GM19238 (cell line): ENCODE measurements at regions not wholly inside any gene's neighbourhood (a gene's known extent, or its start where the extent isn't known, plus 50 kb on each side); places are given as distances from the start of the nearest gene placed in this dataset.
A peak's percentile ranks its signal among the peaks of the same experiment; 100 is the strongest.

Source experiments
- DNase-seq: peaks from one replicate; pipeline ENCODE4 v3.0.0; 2011; ENCODE audit warnings: low spot score; ENCODE audit not compliant: insufficient read length

DNA sequence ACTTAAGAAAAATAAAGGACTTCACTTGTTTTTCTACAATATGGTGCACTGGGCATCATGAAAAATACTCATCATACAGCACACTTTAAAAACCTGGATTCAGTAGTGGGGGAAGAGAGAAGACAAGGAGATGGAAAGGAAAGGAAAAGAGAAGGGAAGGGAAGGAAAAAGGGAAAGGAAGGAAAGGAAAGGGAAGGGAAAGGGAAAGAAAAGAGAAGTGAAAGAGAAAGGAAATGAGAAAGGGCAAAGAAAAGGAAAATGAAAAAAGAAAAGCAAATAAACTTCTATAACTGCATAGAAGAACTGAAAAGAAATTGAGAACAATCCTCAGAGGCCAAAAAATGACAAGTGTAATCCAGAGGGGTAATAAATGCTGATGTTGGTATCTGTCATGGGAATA lies 388.1 kb upstream of the PKDCC start:
- DNase-seq, result no peak

GRCh38 chr2:41662461-41662860 lies 385.4 kb upstream of the PKDCC start:
- DNase-seq, result no peak

GRCh38 chr2:41663056-41663455 lies 384.8 kb upstream of the PKDCC start:
- no peak for DNase-seq

DNA sequence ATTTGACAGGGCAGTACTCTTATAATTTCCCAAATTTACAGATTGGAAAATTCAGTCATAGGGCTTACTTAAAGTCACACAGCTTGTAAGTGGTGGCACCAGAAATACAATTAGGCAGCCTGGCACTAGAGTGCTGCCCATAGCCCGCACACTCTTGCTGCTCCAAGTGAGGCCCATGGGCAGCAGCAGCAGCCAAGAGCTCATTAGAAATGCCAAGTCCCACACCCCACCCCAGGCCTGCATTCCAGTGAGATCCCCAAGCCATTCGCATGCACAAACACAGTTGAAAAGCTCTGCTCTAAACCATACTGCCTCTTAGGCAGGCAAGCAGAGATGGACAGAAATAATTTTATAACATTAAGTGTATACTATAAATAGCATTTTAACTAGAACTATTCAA lies 379.3 kb upstream of the PKDCC start:
- no peak for DNase-seq

- DNase-seq, result no peak
Measured at GRCh38 chr2:41678639-41679038, 369.2 kb upstream of the PKDCC start.

- no peak for DNase-seq
Measured at GRCh38 chr2:41686156-41686555, 361.7 kb upstream of the PKDCC start.

DNA sequence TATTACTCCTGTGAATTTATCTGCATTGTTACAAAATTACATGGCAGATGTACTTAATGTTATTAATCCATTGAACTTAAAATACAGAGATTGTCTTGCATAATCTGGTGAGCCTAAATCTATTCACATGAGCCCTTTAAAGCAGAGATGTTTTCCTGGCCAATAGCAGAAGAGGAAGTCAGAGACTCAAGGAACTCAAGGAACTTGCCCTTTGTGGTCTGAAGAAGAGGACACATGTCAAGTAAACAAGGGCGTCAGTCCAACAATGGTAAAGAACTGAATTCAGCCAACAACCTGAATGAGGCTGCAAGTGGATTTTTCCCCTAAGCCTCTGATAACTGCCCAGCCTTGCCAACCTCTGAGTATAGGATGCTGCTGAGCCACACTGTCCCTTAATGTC lies 356.3 kb upstream of the PKDCC start:
- DNase-seq, result no peak

GRCh38 chr2:41694536-41695049 lies 353.2 kb upstream of the PKDCC start:
- no peak for DNase-seq

GRCh38 chr2:41695198-41696113 lies 352.4 kb upstream of the PKDCC start:
- no peak for DNase-seq

- DNase-seq, result no peak
Measured at GRCh38 chr2:41697389-41697788, 350.4 kb upstream of the PKDCC start.

DNA sequence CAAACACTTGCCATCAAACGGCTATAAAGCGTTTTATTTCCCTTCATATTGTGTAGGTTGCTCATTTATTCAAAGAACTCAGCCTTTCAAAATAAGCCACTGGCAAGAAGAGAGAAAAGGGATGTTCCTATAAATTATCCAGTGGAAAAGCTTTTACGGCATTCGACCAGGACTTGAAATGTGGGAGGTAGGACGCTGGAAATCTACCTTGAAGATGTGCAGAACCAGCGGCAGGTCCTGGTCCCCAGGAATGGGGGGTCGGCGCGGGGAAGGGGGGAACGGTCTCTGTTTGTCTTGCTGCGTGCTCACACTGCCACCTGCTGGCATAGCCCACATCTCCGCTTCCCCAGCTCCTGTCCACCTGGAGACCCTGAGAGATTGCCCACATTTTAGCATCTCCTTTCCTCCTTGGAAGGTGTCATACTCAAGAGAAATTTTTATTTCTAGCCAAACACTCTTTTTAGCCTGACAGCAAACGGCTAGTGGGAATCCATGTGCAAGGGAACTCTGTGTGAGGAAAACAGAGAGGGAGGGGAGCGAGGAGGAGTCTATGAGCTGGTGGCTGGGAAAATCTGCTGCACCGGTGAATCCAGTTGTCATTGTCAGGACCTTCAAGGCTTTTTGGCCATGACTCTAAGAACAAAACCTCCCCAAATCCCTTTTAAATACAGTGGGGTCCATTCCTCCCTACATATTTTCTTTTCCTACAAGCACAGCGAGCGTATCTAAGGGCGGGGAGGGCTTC lies 349.0 kb upstream of the PKDCC start:
- peak; percentile 7 for DNase-seq

DNA sequence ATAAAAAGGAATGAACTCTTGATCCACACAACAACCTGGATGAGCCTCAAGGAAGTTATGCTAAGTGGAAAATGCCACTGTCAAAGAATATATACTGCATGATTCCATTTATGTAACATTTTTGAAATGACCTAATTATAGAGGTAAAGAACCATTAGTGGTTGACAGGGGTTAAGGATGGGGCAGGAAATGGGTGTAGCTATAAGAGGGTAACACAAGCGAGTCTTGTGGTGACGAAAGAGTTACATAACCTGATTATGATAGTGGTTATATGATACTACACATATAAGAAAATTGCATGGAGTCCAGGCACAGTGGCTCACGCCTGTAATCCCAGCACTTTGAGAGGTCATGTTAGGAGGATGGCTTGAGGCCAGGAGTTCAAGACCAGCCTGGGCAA lies 346.6 kb upstream of the PKDCC start:
- DNase-seq, result no peak

- no peak for DNase-seq
Measured at GRCh38 chr2:41703123-41703522, 344.7 kb upstream of the PKDCC start.

DNA sequence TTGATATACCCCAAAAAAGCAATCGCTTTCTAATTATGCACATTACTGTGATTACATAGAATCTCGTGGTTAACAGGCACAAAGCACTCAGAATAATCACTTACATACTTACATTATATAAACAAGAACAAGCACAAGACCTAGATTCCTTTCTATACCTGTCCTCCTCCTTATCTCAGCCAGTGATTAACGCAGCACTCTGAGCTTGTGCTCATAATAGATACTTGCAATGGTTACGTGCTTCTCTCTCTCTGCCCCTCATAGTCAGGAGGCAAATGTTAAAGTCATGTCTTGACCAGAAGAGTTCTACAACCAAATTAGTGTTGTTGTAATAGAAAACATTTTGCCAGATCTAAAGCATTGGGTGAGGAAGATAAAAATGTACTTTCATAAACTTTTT lies 342.2 kb upstream of the PKDCC start:
- DNase-seq, result no peak

- no peak for DNase-seq
Measured at GRCh38 chr2:41706286-41706685, 341.5 kb upstream of the PKDCC start.

DNA sequence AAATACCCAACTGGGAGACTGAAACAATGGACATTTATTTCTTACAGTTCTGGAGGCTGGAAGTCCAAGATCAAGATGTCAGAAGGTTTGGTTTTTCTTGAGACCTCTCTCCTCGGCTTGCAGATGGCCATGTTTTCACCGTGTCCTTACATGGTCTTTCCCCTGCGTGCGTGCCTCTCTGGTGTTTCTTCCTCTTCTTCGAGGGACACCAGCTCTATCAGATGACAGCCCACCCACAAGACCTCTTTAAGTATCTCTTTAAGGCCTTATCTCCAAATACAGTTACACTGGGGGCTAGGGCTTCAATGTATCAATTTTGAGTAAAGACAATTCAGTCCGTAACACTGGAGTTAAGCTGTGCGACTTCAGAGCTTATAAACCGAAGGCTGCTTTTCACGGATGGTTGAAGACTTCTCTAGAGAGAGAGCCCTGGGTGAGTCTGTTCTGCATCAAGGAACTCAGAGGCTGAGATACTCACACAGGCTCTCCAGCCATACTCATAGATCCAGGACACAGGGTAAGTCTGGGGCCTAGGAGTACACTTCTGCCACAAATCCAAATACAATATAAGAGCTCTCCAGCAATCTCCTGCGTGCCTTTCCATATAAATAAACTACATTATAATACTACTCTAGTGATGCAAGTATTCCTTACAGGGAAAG lies 339.9 kb upstream of the PKDCC start:
- no peak for DNase-seq

DNA sequence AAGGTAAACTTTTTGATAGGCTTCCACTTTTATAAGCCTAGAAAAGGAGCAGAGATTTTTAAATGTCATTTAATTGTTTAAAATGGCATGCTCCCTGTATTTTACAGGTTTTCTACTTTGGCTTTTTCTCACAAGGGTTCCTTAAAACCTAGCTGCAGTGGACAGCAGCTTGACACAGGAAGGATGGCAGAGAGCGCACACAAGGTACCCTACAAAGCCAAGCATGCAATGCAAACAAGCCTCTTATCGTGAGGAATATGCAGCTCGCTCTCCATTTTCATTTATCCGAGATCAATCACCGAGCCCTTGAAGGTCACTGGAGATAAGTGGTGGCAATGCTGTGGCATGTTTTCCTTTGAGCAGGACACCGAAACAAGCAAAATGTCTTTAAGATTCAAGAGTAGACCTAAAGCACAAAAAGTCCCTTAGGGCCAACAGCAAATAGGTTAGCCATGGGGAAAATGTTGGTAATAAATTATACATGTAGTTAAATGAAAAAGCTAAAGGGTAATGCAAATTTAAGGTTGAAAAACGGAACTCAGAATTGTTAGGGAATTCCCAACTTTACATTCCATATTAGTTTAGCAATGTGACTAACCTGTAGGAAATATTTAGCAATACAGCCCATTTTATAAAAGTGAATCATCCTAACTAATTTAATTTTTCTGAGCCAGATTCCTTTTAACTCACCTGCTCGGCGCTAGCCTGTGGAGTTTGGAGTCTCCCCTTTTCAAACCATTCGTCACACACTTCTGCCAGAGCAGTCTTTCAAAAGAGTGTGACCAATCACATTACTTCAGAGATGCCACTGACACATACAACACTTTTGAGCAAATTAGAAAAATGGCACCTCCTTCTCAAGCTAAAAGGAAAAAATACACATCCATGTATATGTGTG lies 337.9 kb upstream of the PKDCC start:
- no peak for DNase-seq

DNA sequence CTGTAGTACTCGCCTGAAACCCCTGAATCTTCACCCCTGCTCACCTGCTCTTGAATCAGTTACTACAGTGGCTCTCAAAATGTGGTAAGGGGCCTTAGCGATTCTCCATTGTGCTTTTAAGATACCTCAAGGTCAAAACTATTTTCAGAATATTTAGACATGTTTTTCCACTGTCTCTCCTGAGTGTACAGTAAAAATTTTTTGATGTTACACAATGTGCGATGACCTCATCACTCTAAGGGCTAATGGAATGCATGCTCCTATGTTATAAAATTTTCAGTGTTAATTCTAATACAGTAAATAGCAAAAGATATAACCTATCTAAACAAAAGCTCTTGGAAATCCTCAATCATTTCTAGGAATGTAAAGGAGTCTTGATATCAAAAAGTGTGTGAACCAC lies 336.9 kb upstream of the PKDCC start:
- DNase-seq, result no peak

DNA sequence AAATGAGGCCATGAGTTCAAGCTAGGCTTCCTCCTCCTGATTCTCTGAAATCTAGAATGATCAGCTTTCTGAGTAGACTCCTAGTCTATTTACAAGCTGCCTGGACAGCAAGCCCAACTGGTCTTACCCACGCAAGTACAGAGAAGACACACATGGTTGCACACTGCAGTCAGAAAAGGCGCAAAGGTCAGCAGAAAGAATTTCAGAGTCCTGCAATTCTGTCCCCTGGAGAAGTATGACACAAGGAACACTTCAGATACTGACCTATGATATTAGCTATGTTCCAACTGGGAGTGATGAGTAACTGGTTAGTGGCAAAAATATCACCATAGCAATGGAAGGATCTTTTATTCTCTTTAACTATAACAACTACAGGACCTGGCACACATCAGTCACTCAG lies 336.1 kb upstream of the PKDCC start:
- no peak for DNase-seq

DNA sequence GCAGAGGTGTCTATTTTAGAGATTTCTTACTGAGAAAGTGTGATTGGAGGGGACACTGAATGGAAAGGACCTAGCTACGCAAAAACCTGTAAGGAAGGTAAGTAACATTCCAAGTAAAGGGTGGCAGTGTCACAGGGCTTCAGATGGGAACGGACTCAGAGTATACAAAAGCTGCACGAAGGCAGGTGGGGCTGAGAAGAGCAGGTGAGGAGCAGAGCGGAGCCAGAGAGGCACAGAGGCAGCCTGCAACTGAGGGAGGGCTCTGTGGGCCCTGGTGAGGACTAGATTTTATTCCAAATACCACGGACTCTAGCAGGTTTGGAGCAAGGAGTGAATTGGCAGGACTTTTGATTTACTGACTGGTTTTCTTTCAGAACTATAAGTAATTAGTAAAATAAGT lies 331.3 kb upstream of the PKDCC start:
- DNase-seq, result no peak

GRCh38 chr2:41717839-41718238 lies 330.0 kb upstream of the PKDCC start:
- no peak for DNase-seq
